ENCODE measurements at regions not wholly inside any gene's neighbourhood (a gene's known extent, or its start where the extent isn't known, plus 50 kb on each side); places are given as distances from the start of the nearest gene placed in this dataset.

- no peak for DNase-seq
Measured at GRCh38 chr2:188713961-188714360, 260.2 kb upstream of the COL3A1 start.

- no peak for DNase-seq
Measured at GRCh38 chr2:188720811-188721605, 253.2 kb upstream of the COL3A1 start.

GRCh38 chr2:188721784-188722183, 252.4 kb upstream of the COL3A1 start:
- no peak for DNase-seq

GRCh38 chr2:188725746-188726360, 248.3 kb upstream of the COL3A1 start:
- DNase-seq, result no peak

GRCh38 chr2:188726626-188727247, 247.4 kb upstream of the COL3A1 start:
- DNase-seq, result no peak

GRCh38 chr2:188727846-188728245, 246.3 kb upstream of the COL3A1 start:
- DNase-seq, result no peak

- no peak for DNase-seq
Measured at GRCh38 chr2:188734691-188735090, 239.5 kb upstream of the COL3A1 start.

GRCh38 chr2:188746727-188747126, 227.4 kb upstream of the COL3A1 start:
- DNase-seq, result no peak

GRCh38 chr2:188751816-188752215, 222.4 kb upstream of the COL3A1 start:
- DNase-seq, result no peak

GRCh38 chr2:188752311-188752710, 221.9 kb upstream of the COL3A1 start:
- no peak for DNase-seq

GRCh38 chr2:188762151-188762550, 212.0 kb upstream of the COL3A1 start:
- DNase-seq, result no peak

GRCh38 chr2:188765522-188766470, 208.4 kb upstream of the COL3A1 start:
- no peak for DNase-seq

GRCh38 chr2:188766471-188766856, 207.7 kb upstream of the COL3A1 start:
- DNase-seq, result no peak

GRCh38 chr2:188767176-188767575, 207.0 kb upstream of the COL3A1 start:
- DNase-seq, result no peak

- no peak for DNase-seq
Measured at GRCh38 chr2:188770296-188770695, 203.9 kb upstream of the COL3A1 start.

GRCh38 chr2:188773075-188773474, 201.1 kb upstream of the COL3A1 start:
- no peak for DNase-seq

GRCh38 chr2:188776634-188777033, 197.5 kb upstream of the COL3A1 start:
- no peak for DNase-seq

GRCh38 chr2:188784269-188784762, 189.9 kb upstream of the COL3A1 start:
- no peak for DNase-seq

GRCh38 chr2:188785061-188785460, 189.1 kb upstream of the COL3A1 start:
- DNase-seq, result no peak

GRCh38 chr2:188785490-188785889, 188.7 kb upstream of the COL3A1 start:
- DNase-seq, result no peak

GRCh38 chr2:188786368-188786841, 187.8 kb upstream of the COL3A1 start:
- DNase-seq, result no peak

All from anterior cingulate cortex (tissue), 58 donors.